Panc1 (cell line): ENCODE measurements at regions not wholly inside any gene's neighbourhood (a gene's known extent, or its start where the extent isn't known, plus 50 kb on each side); places are given as distances from the start of the nearest gene placed in this dataset.

Source experiments
- POLR2AphosphoS5 ChIP-seq: IDR thresholded peaks from 2 replicates; pipeline ENCODE4 v1.6.1; 2012; ENCODE audit warnings: mild to moderate bottlenecking, low read depth, low read length, moderate library complexity
- TCF7L2 ChIP-seq: IDR thresholded peaks from 2 replicates; pipeline ENCODE4 v1.6.1; 2011; ENCODE audit warnings: mild to moderate bottlenecking, low read depth, low read length, inconsistent platforms
- TF ChIP-seq, protein P1 (sequence below): fragments of 450-650 bp; IDR thresholded peaks from 2 replicates; pipeline ENCODE4 v1.5.1; 2017; ENCODE audit warnings: mild to moderate bottlenecking
- TF ChIP-seq, protein P2 (sequence below), 2 experiments: IDR thresholded peaks; 2 replicates each; pipeline ENCODE4 v1.6.1; 2011 to 2012; ENCODE audit warnings: low read depth in 2 of 2, control low read depth in 1 of 2, low read length in 1 of 2, mild to moderate bottlenecking in 1 of 2, moderate library complexity in 1 of 2; ENCODE audit not compliant: insufficient read depth in 1 of 2

- TF ChIP-seq, protein P1, sequence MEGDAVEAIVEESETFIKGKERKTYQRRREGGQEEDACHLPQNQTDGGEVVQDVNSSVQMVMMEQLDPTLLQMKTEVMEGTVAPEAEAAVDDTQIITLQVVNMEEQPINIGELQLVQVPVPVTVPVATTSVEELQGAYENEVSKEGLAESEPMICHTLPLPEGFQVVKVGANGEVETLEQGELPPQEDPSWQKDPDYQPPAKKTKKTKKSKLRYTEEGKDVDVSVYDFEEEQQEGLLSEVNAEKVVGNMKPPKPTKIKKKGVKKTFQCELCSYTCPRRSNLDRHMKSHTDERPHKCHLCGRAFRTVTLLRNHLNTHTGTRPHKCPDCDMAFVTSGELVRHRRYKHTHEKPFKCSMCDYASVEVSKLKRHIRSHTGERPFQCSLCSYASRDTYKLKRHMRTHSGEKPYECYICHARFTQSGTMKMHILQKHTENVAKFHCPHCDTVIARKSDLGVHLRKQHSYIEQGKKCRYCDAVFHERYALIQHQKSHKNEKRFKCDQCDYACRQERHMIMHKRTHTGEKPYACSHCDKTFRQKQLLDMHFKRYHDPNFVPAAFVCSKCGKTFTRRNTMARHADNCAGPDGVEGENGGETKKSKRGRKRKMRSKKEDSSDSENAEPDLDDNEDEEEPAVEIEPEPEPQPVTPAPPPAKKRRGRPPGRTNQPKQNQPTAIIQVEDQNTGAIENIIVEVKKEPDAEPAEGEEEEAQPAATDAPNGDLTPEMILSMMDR = no peak
- TF ChIP-seq POLR2AphosphoS5 = no peak
- TF ChIP-seq TCF7L2 = no peak
- TF ChIP-seq, protein P2, sequence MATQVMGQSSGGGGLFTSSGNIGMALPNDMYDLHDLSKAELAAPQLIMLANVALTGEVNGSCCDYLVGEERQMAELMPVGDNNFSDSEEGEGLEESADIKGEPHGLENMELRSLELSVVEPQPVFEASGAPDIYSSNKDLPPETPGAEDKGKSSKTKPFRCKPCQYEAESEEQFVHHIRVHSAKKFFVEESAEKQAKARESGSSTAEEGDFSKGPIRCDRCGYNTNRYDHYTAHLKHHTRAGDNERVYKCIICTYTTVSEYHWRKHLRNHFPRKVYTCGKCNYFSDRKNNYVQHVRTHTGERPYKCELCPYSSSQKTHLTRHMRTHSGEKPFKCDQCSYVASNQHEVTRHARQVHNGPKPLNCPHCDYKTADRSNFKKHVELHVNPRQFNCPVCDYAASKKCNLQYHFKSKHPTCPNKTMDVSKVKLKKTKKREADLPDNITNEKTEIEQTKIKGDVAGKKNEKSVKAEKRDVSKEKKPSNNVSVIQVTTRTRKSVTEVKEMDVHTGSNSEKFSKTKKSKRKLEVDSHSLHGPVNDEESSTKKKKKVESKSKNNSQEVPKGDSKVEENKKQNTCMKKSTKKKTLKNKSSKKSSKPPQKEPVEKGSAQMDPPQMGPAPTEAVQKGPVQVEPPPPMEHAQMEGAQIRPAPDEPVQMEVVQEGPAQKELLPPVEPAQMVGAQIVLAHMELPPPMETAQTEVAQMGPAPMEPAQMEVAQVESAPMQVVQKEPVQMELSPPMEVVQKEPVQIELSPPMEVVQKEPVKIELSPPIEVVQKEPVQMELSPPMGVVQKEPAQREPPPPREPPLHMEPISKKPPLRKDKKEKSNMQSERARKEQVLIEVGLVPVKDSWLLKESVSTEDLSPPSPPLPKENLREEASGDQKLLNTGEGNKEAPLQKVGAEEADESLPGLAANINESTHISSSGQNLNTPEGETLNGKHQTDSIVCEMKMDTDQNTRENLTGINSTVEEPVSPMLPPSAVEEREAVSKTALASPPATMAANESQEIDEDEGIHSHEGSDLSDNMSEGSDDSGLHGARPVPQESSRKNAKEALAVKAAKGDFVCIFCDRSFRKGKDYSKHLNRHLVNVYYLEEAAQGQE (IDR thresholded peaks at IDR 0.05; ENCODE audit: insufficient read depth in 1 of 2, low read depth in 2 of 2, low read length in 1 of 2) = no peak
Observed at GRCh38 chr10:10734356-10735064, 283.2 kb upstream of the CELF2 start.
